Peyer's patch (tissue), 4 donors: ENCODE measurements at regions not wholly inside any gene's neighbourhood (a gene's known extent, or its start where the extent isn't known, plus 50 kb on each side); places are given as distances from the start of the nearest gene placed in this dataset.

Experiments
- DNase-seq, 3 donors: peaks; one replicate each; pipeline ENCODE4 v3.0.0-alpha.2; 2017 to 2019
- H3K27ac ChIP-seq, 4 donors: fragments of 200-600 bp; sonication (generic); one replicate each; pipeline ENCODE4 v1.5.1; 2016 to 2019
- H3K27me3 ChIP-seq, 2 donors: fragments of 200-600 bp; sonication (generic); one replicate each; pipeline ENCODE4 v1.5.1; 2019
- H3K36me3 ChIP-seq, 3 donors: fragments of 200-600 bp; sonication (generic); one replicate each; pipeline ENCODE4 v1.5.1; 2016 to 2019
- H3K4me1 ChIP-seq, 4 donors: fragments of 200-600 bp; sonication (generic); one replicate each; pipeline ENCODE4 v1.5.1; 2016 to 2019
- H3K4me3 ChIP-seq, 4 donors: fragments of 200-600 bp; sonication (generic); 1 replicate in 3 of 4; 2 replicates in 1 of 4; pipeline ENCODE4 v1.5.1; 2016 to 2019; ENCODE audit warnings: mild to moderate bottlenecking in 1 of 4
- H3K9me3 ChIP-seq, 4 donors: fragments of 200-600 bp; sonication (generic); one replicate each; pipeline ENCODE4 v1.5.1; 2016 to 2019; ENCODE audit warnings: mild to moderate bottlenecking in 1 of 4
- POLR2A ChIP-seq, 2 donors: fragments of 450-650 bp; IDR thresholded peaks; one replicate each; pipeline ENCODE4 v1.5.1; 2017; ENCODE audit warnings: antibody characterized with exemption in 2 of 2, mild to moderate bottlenecking in 2 of 2, moderate library complexity in 2 of 2
- TF ChIP-seq, protein P1 (sequence below), 6 experiments: fragments of 450-650 bp in 4 of 6; fragments of 200-600 bp in 2 of 6; sonication (generic) in 1 of 6; IDR thresholded peaks; one replicate each; pipeline ENCODE4 v1.5.1; 2017 to 2019; ENCODE audit warnings: antibody characterized with exemption in 6 of 6, mild to moderate bottlenecking in 3 of 6, moderate library complexity in 1 of 6

DNA sequence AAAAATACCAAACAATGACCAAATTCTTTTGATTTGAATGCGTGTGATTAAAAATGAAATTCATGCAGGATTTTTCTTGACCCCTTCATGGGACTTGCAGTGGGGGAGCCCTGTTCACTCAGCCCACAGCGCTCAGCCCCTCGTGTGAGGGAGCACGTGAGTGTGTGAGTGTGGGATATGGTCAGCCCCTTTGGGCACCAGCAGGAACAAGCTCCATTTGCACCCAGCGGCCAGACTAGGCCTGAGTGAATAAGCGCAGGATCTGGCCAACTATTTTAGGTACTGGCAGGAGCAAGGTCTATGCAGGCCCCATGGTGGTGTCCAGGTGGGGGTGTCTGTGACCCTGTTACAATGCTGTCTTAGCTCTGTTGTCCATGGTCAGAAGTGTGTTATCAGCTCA lies 1631.2 kb downstream of the BRINP3 start:
- Histone ChIP-seq H3K27me3 (no peaks in the 10 kb centered on the region), H3K4me1 (no peaks in the 10 kb centered on the region), H3K36me3 (no peaks in the 10 kb centered on the region), H3K4me3 (no peak overlapping the region), H3K27ac (no peak overlapping the region), H3K9me3 (no peaks in the 10 kb centered on the region)
- no peak for DNase-seq
- TF ChIP-seq, protein P1, sequence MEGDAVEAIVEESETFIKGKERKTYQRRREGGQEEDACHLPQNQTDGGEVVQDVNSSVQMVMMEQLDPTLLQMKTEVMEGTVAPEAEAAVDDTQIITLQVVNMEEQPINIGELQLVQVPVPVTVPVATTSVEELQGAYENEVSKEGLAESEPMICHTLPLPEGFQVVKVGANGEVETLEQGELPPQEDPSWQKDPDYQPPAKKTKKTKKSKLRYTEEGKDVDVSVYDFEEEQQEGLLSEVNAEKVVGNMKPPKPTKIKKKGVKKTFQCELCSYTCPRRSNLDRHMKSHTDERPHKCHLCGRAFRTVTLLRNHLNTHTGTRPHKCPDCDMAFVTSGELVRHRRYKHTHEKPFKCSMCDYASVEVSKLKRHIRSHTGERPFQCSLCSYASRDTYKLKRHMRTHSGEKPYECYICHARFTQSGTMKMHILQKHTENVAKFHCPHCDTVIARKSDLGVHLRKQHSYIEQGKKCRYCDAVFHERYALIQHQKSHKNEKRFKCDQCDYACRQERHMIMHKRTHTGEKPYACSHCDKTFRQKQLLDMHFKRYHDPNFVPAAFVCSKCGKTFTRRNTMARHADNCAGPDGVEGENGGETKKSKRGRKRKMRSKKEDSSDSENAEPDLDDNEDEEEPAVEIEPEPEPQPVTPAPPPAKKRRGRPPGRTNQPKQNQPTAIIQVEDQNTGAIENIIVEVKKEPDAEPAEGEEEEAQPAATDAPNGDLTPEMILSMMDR (IDR thresholded peaks at IDR 0.05): no peak
- TF ChIP-seq POLR2A (IDR thresholded peaks at IDR 0.05): no peak

DNA sequence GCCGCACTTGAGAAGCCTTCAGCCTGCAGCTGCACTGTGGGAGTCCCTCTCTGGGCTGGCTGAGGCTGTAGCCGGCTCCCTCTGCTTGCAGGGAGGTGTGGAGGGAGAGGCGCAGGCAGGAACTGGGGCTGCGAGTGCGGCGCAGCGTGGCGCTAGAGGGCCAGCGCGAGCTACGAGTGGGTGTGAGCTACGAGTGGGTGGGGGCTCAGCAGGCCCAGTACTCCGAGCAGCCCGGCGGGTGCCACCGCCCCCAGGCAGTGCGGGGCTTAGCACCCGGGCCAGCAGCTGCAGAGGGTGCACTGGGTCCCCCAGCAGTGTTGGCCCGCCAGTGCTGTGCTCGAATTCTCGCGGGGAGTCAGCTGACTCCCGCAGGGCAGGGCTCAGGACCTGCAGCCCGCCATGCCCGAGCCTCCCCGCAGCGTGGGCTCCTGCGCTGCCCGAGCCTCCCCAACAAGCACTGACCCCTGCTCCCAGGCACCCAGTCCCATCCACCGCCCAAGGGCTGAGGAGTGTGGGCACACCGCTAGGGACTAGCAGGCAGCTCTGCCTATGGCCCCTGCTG lies 1620.1 kb downstream of the BRINP3 start:
- Histone ChIP-seq H3K9me3 (no peaks in the 10 kb centered on the region), H3K4me1 (no peaks in the 10 kb centered on the region), H3K27me3 (no peaks in the 10 kb centered on the region), H3K4me3 (no peak overlapping the region), H3K36me3 (no peaks in the 10 kb centered on the region), H3K27ac (no peak overlapping the region)
- TF ChIP-seq, protein P1 (IDR thresholded peaks at IDR 0.05): no peak
- no peak for TF ChIP-seq POLR2A (IDR thresholded peaks at IDR 0.05)
- DNase-seq: no peak

DNA sequence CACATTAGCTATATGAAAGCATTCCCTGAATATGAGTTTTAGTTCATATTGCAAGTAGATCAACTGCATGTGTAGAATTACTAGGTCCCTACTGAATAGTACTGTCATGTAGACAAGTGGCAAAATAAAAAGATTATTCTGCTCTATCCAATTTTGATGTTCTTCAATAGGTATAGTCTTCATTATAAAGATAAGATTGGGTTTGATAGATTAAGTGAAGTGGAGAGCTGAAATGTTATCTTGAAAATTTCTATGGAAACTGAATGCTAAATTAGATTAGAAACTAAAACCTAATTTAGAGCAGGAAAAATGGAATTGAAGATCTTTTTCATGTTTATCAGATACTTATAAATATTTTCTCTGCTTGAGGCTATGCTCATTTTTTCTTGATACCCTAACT lies 1610.0 kb downstream of the BRINP3 start:
- Histone ChIP-seq H3K9me3 (no peaks in the 10 kb centered on the region), H3K36me3 (no peaks in the 10 kb centered on the region), H3K27ac (no peak overlapping the region), H3K4me1 (no peaks in the 10 kb centered on the region), H3K4me3 (no peak overlapping the region), H3K27me3 (no peaks in the 10 kb centered on the region)
- no peak for DNase-seq
- no peak for TF ChIP-seq POLR2A (IDR thresholded peaks at IDR 0.05)
- TF ChIP-seq, protein P1 (IDR thresholded peaks at IDR 0.05): no peak

DNA sequence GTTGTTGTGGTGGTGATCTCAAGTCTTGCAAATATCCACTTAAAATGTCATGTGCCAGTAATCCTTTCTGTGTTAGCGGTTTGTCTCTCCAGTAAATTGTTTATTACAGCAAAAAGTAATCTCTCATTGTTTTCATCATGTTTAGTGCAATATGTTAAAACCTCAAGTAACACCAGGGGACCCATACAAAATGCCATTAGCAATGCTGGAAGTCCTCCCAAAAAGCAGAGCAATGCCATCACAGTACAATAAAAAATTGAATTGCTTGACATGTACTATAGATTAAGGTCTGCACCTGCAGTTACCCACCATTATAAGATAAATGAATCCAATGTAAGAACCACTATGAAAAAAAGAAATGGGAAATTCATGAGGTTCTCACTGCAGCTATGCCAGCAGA lies 1606.5 kb downstream of the BRINP3 start:
- H3K9me3 ChIP-seq: no peaks in the 10 kb centered on the region
- H3K27ac ChIP-seq: no peak overlapping the region
- TF ChIP-seq POLR2A (IDR thresholded peaks at IDR 0.05): no peak
- TF ChIP-seq, protein P1 (IDR thresholded peaks at IDR 0.05): no peak
- no peak overlapping the region for H3K4me3 ChIP-seq
- H3K4me1 ChIP-seq: no peaks in the 10 kb centered on the region
- no peaks in the 10 kb centered on the region for H3K27me3 ChIP-seq
- H3K36me3 ChIP-seq: no peaks in the 10 kb centered on the region
- DNase-seq: no peak

DNA sequence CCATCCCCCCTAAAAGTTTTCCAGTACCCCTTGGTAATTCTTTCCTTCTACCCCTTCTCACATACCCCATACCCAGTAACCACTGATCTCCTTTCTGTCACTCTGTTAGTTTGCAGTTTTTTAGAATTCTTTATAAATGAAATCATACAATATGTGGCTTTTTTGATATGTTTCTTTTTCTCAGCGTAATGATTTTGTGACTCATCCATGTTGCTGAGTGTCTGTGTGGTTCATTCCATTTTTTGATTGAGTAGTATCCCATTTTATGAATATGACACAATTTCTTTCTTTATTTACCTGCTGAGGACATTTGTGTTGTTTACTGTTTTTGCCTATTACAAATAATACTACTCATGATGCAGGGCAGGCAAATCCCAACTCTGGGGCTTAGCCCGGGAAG lies 1605.3 kb downstream of the BRINP3 start:
- H3K36me3 ChIP-seq: no peaks in the 10 kb centered on the region
- no peak for TF ChIP-seq POLR2A (IDR thresholded peaks at IDR 0.05)
- TF ChIP-seq, protein P1 (IDR thresholded peaks at IDR 0.05): no peak
- no peaks in the 10 kb centered on the region for H3K27me3 ChIP-seq
- no peak for DNase-seq
- H3K4me1 ChIP-seq: no peaks in the 10 kb centered on the region
- no peaks in the 10 kb centered on the region for H3K9me3 ChIP-seq
- no peak overlapping the region for H3K4me3 ChIP-seq
- no peak overlapping the region for H3K27ac ChIP-seq

DNA sequence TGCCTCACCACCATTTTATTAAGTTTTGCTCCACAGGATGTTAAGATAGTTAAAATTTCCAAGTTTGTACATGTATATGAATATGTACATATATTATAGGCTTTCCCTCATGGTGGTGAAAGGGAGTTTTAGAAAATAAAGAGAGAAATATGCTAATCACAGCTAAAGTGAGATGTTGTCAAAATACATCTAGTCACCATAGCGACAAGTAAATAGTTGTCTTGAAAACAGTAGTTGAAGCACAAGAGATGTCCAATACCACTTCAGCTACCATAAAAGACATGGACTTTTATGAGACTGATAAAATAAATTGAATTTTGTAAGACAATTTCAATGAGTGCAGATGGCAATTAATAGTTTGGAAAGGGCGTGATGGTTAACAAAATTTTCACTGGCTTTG lies 1600.0 kb downstream of the BRINP3 start:
- H3K9me3 ChIP-seq: no peaks in the 10 kb centered on the region
- H3K4me1 ChIP-seq: no peaks in the 10 kb centered on the region
- no peak for DNase-seq
- H3K27me3 ChIP-seq: no peaks in the 10 kb centered on the region
- H3K36me3 ChIP-seq: no peaks in the 10 kb centered on the region
- H3K27ac ChIP-seq: no peak overlapping the region
- no peak for TF ChIP-seq POLR2A (IDR thresholded peaks at IDR 0.05)
- TF ChIP-seq, protein P1 (IDR thresholded peaks at IDR 0.05): no peak
- no peak overlapping the region for H3K4me3 ChIP-seq
